SK-N-SH (cell line): ENCODE measurements at regions not wholly inside any gene's neighbourhood (a gene's known extent, or its start where the extent isn't known, plus 50 kb on each side); places are given as distances from the start of the nearest gene placed in this dataset.
"Not testable (repeated sequence)": the region's sequence is repeated elsewhere in the genome, so short reads cannot be mapped to it uniquely, and the experiment has no call there.

Experiments
- CTCF ChIA-PET: fragments of 300-600, 350-600 bp; formaldehyde crosslinking; extraction: SDS; loops from one replicate; lab custom pipeline; 2021; lab: Yijun Ruan, JAX
- POLR2A ChIA-PET: fragments of 350-600 bp; sonication (Branson Sonifier 250); formaldehyde crosslinking; extraction: SDS; loops from one replicate; lab custom pipeline; 2020; ENCODE audit warnings: antibody characterized with exemption, inconsistent platforms; lab: Yijun Ruan, JAX
- DNase-seq: peaks from one replicate; pipeline ENCODE4 v3.0.0; 2012
- H2AFZ ChIP-seq: fragments of 200-600 bp; sonication (generic); 2 replicates; pipeline ENCODE4 v1.8.1; 2016; ENCODE audit warnings: antibody characterized with exemption, mild to moderate bottlenecking, low read depth
- H3F3A ChIP-seq: fragments of 200-600 bp; sonication (generic); replicated peaks from 2 replicates; pipeline ENCODE3; 2016; ENCODE audit warnings: antibody characterized with exemption, mild to moderate bottlenecking; ENCODE audit not compliant: insufficient read depth
- H3K27ac ChIP-seq, 2 experiments: fragments of 200-500 bp in 1 of 2; fragments of 200-600 bp in 1 of 2; sonication (Bioruptor generic) in 1 of 2; sonication (generic), shearing (Covaris generic) in 1 of 2; 2 replicates each; pipeline versions ENCODE4 v1.5.1 to v1.6.1; 2014 to 2016; ENCODE audit warnings: low read depth in 2 of 2, inconsistent platforms in 1 of 2, low read length in 1 of 2, mild to moderate bottlenecking in 1 of 2, mixed read lengths in 1 of 2
- H3K27me3 ChIP-seq: fragments of 200-600 bp; sonication (generic), shearing (Covaris generic); 2 replicates; pipeline ENCODE4 v1.6.1; 2016; ENCODE audit warnings: mixed run types; ENCODE audit not compliant: insufficient read depth
- H3K36me3 ChIP-seq, 2 experiments: fragments of 200-500 bp in 1 of 2; fragments of 200-600 bp in 1 of 2; sonication (Bioruptor generic) in 1 of 2; sonication (generic) in 1 of 2; replicated peaks in 1 of 2; 2 replicates each; pipeline versions ENCODE3 to v1.5.1; 2014 to 2016; ENCODE audit warnings: low read length in 1 of 2, mild to moderate bottlenecking in 1 of 2; ENCODE audit not compliant: insufficient read depth in 2 of 2, control insufficient read depth in 1 of 2
- H3K4me1 ChIP-seq, 2 experiments: fragments of 200-500 bp in 1 of 2; fragments of 200-600 bp in 1 of 2; sonication (Bioruptor generic) in 1 of 2; sonication (generic), shearing (Covaris generic) in 1 of 2; 2 replicates each; pipeline versions ENCODE4 v1.5.1 to v1.6.1; 2014 to 2016; ENCODE audit warnings: low read depth in 1 of 2, low read length in 1 of 2, mixed run types in 1 of 2; ENCODE audit not compliant: insufficient read depth in 2 of 2, control insufficient read depth in 1 of 2
- H3K4me2 ChIP-seq: fragments of 200-600 bp; sonication (generic), shearing (Covaris generic); 2 replicates; pipeline ENCODE4 v1.6.1; 2017; ENCODE audit warnings: mixed run types
- H3K4me3 ChIP-seq, 2 experiments: fragments of 200-500 bp in 1 of 2; fragments of 200-600 bp in 1 of 2; sonication (Bioruptor generic) in 1 of 2; sonication (generic), shearing (Covaris generic) in 1 of 2; 2 replicates each; pipeline versions ENCODE4 v1.5.1 to v1.8.1; 2014 to 2016; ENCODE audit warnings: low read depth in 2 of 2, inconsistent platforms in 1 of 2, low read length in 1 of 2, mild to moderate bottlenecking in 1 of 2, mixed read lengths in 1 of 2, moderate library complexity in 1 of 2
- H3K79me2 ChIP-seq: fragments of 200-600 bp; sonication (generic); 2 replicates; pipeline ENCODE4 v1.8.1; 2017; ENCODE audit warnings: mild to moderate bottlenecking; ENCODE audit not compliant: insufficient read depth
- H3K9ac ChIP-seq: fragments of 200-600 bp; sonication (generic); 2 replicates; pipeline ENCODE4 v1.6.1; 2017; ENCODE audit warnings: mixed run types
- H3K9me2 ChIP-seq: fragments of 200-600 bp; sonication (generic); 2 replicates; pipeline ENCODE4 v1.6.1; 2017; ENCODE audit warnings: mixed run types
- H3K9me3 ChIP-seq: fragments of 200-600 bp; sonication (generic); 2 replicates; pipeline ENCODE4 v1.6.1; 2017; ENCODE audit warnings: mixed run types, mild to moderate bottlenecking, moderate library complexity
- H4K20me1 ChIP-seq: fragments of 200-600 bp; sonication (generic); 2 replicates; pipeline ENCODE4 v1.6.1; 2017; ENCODE audit warnings: mild to moderate bottlenecking, mixed run types; ENCODE audit not compliant: insufficient read depth
- CHD2 ChIP-seq: fragments of 150-350 bp; IDR thresholded peaks from 2 replicates; pipeline ENCODE4 v1.6.1; 2018; ENCODE audit warnings: low read length; ENCODE audit not compliant: partially characterized antibody
- EP300 ChIP-seq, 2 experiments: IDR thresholded peaks; 2 replicates each; pipeline versions ENCODE4 v1.4.0 to v1.6.1; 2012; ENCODE audit warnings: borderline replicate concordance in 1 of 2, low read depth in 1 of 2, low read length in 1 of 2
- FOXJ3 ChIP-seq: sonication (generic); formaldehyde crosslinking; IDR thresholded peaks from 2 replicates; pipeline ENCODE4 v1.5.1; 2020; ENCODE audit warnings: mild to moderate bottlenecking, missing genetic modification reagents
- FOXM1 ChIP-seq: IDR thresholded peaks from 2 replicates; pipeline ENCODE4 v1.4.0; 2012; ENCODE audit warnings: low read depth, mild to moderate bottlenecking
- JUND ChIP-seq: IDR thresholded peaks from 2 replicates; pipeline ENCODE4 v1.4.0; 2012
- MXI1 ChIP-seq: IDR thresholded peaks from 2 replicates; pipeline ENCODE4 v1.6.1; 2012; ENCODE audit warnings: mild to moderate bottlenecking, low read depth, low read length, improper control_type of control experiment
- NFIC ChIP-seq: IDR thresholded peaks from 2 replicates; pipeline ENCODE4 v1.4.0; 2012; ENCODE audit warnings: borderline replicate concordance
- NRF1 ChIP-seq: IDR thresholded peaks from 2 replicates; pipeline ENCODE4 v1.6.1; 2012; ENCODE audit warnings: low read depth, mild to moderate bottlenecking, low read length
- RAD21 ChIP-seq: IDR thresholded peaks from 2 replicates; pipeline ENCODE4 v1.6.1; 2012; ENCODE audit warnings: mild to moderate bottlenecking, low read length
- RCOR1 ChIP-seq: fragments of 150-350 bp; IDR thresholded peaks from 2 replicates; pipeline ENCODE4 v1.6.1; 2017; ENCODE audit warnings: antibody characterized with exemption, low read length
- REST ChIP-seq: IDR thresholded peaks from 2 replicates; pipeline ENCODE4 v1.6.1; 2012; ENCODE audit warnings: mild to moderate bottlenecking, low read depth, low read length, moderate library complexity
- RFX5 ChIP-seq: IDR thresholded peaks from 2 replicates; pipeline ENCODE4 v1.6.1; 2012; ENCODE audit warnings: mild to moderate bottlenecking, improper control_type of control experiment, low read length
- SIN3A ChIP-seq: IDR thresholded peaks from 2 replicates; pipeline ENCODE4 v1.6.1; 2012; ENCODE audit warnings: low read depth, mild to moderate bottlenecking, low read length, moderate library complexity, borderline replicate concordance
- TAF1 ChIP-seq: IDR thresholded peaks from 2 replicates; pipeline ENCODE4 v1.6.1; 2012; ENCODE audit warnings: low read depth, mild to moderate bottlenecking, low read length, moderate library complexity, borderline replicate concordance
- TCF12 ChIP-seq: IDR thresholded peaks from 2 replicates; pipeline ENCODE4 v1.4.0; 2012
- USF1 ChIP-seq: IDR thresholded peaks from 2 replicates; pipeline ENCODE4 v1.4.0; 2012; ENCODE audit warnings: low read depth, borderline replicate concordance
- YY1 ChIP-seq: IDR thresholded peaks from 2 replicates; pipeline ENCODE4 v1.4.0; 2012; ENCODE audit warnings: low read depth, mild to moderate bottlenecking
- WGBS: methylation state at CpG from one replicate; pipeline ENCODE4 v1.1.6; 2017; ENCODE audit warnings: low lambda C conversion rate; 5-methylcytosine and 5-hydroxymethylcytosine counted together
- TF ChIP-seq, protein P1 (sequence below): IDR thresholded peaks from 2 replicates; pipeline ENCODE4 v1.4.0; 2012; ENCODE audit warnings: low read depth, borderline replicate concordance
- TF ChIP-seq, protein P2 (sequence below): IDR thresholded peaks from 2 replicates; pipeline ENCODE4 v1.4.0; 2012; ENCODE audit warnings: low read depth
- TF ChIP-seq, protein P3 (sequence below): fragments of 200-600 bp; sonication (generic); IDR thresholded peaks from 2 replicates; pipeline ENCODE4 v1.6.1; 2017; ENCODE audit warnings: antibody characterized with exemption, mild to moderate bottlenecking, moderate library complexity

DNA sequence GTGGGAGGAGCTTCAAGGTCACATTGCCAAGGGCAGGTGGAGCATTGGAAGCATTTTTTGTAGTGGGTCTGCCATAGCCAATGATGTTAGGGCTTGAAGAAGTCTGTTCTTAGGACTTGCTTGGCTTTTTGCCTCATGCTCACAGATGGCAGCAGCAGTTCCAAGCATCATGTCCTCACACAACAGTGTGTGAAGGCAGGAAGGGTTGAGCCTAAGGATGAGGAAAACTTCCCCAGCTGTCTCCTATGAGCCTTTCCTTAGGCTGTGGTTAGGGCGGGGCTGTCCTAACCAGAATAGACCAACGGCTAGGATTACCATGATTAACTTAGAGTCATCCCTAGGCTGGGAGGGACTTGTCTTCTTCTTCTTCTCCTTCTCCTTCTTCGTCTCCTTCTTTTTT is 76.2 kb upstream of the KCNA1 start:
- POLR2A ChIA-PET, result no interaction called here
- no peaks in the 10 kb centered on the region for H3K9me3 ChIP-seq
- no peaks in the 10 kb centered on the region for H3K4me1 ChIP-seq
- no peaks in the 10 kb centered on the region for H3K9me2 ChIP-seq
- no peaks in the 10 kb centered on the region for H4K20me1 ChIP-seq
- H3K9ac ChIP-seq, result no peak overlapping the region
- H3K36me3 ChIP-seq, result no peaks in the 10 kb centered on the region
- 2% methylated on average over 3 of the region's 3 CpGs for WGBS
- CTCF ChIA-PET, result interaction anchor here (1.7 kb wide), 1 partner anchor 22 kb away, joined by 6 read pairs; no protein-coding TSS in a partner anchor
- no peak overlapping the region for H3K4me3 ChIP-seq
- TF ChIP-seq REST (no peak), RCOR1 (no peak), TCF12 (no peak), RAD21 (no peak), YY1 (no peak), FOXM1 (no peak), NFIC (no peak), MXI1 (no peak), USF1 (no peak), NRF1 (no peak), RFX5 (no peak), CHD2 (no peak), EP300 (IDR thresholded peaks at IDR 0.05; ENCODE audit: borderline replicate concordance in 1 of 2, low read depth in 1 of 2, low read length in 1 of 2) (no peak), SIN3A (no peak), FOXJ3 (CRISPR knock-in tag) (no peak), TAF1 (no peak), JUND (no peak)
- TF ChIP-seq, protein P1, sequence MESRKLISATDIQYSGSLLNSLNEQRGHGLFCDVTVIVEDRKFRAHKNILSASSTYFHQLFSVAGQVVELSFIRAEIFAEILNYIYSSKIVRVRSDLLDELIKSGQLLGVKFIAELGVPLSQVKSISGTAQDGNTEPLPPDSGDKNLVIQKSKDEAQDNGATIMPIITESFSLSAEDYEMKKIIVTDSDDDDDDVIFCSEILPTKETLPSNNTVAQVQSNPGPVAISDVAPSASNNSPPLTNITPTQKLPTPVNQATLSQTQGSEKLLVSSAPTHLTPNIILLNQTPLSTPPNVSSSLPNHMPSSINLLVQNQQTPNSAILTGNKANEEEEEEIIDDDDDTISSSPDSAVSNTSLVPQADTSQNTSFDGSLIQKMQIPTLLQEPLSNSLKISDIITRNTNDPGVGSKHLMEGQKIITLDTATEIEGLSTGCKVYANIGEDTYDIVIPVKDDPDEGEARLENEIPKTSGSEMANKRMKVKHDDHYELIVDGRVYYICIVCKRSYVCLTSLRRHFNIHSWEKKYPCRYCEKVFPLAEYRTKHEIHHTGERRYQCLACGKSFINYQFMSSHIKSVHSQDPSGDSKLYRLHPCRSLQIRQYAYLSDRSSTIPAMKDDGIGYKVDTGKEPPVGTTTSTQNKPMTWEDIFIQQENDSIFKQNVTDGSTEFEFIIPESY, result no peak
- TF ChIP-seq, protein P2, sequence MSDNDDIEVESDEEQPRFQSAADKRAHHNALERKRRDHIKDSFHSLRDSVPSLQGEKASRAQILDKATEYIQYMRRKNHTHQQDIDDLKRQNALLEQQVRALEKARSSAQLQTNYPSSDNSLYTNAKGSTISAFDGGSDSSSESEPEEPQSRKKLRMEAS, result no peak
- TF ChIP-seq, protein P3, sequence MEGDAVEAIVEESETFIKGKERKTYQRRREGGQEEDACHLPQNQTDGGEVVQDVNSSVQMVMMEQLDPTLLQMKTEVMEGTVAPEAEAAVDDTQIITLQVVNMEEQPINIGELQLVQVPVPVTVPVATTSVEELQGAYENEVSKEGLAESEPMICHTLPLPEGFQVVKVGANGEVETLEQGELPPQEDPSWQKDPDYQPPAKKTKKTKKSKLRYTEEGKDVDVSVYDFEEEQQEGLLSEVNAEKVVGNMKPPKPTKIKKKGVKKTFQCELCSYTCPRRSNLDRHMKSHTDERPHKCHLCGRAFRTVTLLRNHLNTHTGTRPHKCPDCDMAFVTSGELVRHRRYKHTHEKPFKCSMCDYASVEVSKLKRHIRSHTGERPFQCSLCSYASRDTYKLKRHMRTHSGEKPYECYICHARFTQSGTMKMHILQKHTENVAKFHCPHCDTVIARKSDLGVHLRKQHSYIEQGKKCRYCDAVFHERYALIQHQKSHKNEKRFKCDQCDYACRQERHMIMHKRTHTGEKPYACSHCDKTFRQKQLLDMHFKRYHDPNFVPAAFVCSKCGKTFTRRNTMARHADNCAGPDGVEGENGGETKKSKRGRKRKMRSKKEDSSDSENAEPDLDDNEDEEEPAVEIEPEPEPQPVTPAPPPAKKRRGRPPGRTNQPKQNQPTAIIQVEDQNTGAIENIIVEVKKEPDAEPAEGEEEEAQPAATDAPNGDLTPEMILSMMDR, result no peak
- DNase-seq, result no peak
- no peaks in the 10 kb centered on the region for H3F3A ChIP-seq
- H3K27me3 ChIP-seq, result peaks cover 18% of the 10 kb centered on the region; the same call in 1 of the 2 replicates
- no peaks in the 10 kb centered on the region for H3K79me2 ChIP-seq
- no peak overlapping the region for H3K27ac ChIP-seq
- H3K4me2 ChIP-seq, result no peak overlapping the region
- H2AFZ ChIP-seq, result no peak overlapping the region

DNA sequence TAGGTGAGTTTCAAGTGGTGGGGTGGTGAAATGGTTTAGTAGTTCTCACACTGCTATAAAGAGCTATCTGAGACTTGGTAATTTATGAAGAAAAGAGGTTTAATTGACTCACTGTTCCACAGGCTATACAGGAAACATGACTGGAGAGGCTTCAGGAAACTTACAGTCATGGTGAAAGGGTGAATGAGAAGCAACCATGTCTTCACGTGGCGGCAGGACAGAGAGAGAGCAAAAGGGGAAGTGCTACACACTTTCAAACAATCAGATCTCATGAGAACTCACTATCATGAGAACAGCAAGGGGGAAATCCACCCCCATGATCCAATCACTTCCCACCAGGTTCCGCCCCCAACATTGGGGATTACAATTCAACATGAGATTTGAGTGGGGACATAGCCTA is 67.3 kb upstream of the KCNA1 start:
- 36% methylated on average over 3 of the region's 3 CpGs for WGBS
- H3K36me3 ChIP-seq, H3K9ac ChIP-seq, H4K20me1 ChIP-seq, H3K9me3 ChIP-seq, DNase-seq, POLR2A ChIA-PET, H2AFZ ChIP-seq, H3K79me2 ChIP-seq, H3K9me2 ChIP-seq, H3K4me2 ChIP-seq, H3K4me1 ChIP-seq, H3F3A ChIP-seq, H3K27ac ChIP-seq, H3K4me3 ChIP-seq: not testable (repeated sequence)
- H3K27me3 ChIP-seq, result peaks cover 26% of the 10 kb centered on the region; the same call in 1 of the 2 replicates
- CTCF ChIA-PET, result interaction anchor here (8.0 kb wide), 1 partner anchor 14 kb away, joined by 59 read pairs; no protein-coding TSS in a partner anchor
